Stimulated activated CD8-positive, alpha-beta memory T cell treated with anti-CD3 and anti-CD28 coated beads, Interleukin-7, amount 100 ng/mL, for 4 hours (primary cell): ENCODE measurements at regions not wholly inside any gene's neighbourhood (a gene's known extent, or its start where the extent isn't known, plus 50 kb on each side); places are given as distances from the start of the nearest gene placed in this dataset.
A peak's percentile ranks its signal among the peaks of the same experiment; 100 is the strongest.

Source experiments
- DNase-seq, 2 donors: peaks; one replicate each; pipeline ENCODE4 v3.0.0-alpha.2; 2020; ENCODE audit warnings: low read depth in 2 of 2

DNA sequence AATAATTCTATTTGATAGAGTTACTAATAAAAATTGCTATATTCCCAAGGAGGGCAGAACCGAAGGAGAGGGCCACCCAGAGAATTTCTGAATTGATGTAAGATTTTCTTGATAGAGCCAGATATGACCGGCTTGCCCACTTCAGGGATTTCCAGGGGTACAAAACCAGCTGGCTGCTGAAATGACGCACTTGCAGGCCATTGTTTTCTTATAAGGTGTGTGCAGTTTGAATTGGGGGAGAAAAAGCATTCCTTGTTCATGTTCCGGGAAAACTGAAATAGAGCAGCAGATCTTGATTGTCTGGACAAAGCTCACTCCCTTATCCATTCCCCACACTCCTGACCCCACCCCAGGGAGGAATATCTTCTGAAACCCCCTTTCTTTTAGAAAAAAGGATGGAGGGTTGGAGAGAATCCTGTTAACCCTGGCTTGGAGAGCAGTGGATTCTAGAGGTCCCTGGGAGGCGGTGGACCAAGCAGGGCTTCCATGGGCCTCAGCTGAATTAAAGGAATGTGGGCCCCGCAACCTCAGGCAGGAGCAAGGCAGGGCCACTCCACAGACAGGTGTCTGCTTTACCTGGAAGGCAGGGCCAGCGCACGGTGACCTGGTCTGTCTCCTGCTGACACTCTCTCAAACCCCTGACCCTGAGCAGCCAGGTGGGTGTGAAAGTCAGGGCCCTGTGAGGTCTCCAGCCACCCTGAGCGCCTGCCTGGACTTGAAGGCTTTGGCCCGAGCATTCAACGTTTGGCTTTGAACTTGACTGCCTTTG lies 96.4 kb downstream of the TMEM170B start:
- DNase-seq = no peak

DNA sequence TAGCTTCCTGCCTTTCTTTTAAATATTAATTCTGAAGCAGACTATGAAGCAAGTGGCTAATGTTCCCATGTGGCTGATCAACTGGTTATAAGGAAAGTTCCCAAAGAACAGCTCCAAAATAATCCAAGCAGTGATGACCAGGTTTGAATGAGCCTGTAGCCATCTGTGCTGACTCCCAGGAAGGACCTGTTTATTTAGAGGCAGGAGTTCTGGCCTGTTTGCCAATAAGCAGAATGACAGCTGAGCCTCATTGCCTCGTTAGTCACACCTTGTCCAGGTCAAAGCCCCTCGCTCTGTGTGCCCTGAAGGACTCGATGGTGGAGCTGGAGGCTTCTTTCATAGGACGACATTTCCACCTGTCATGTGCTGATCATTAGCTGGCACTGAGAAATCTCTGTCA lies 97.4 kb downstream of the TMEM170B start:
- no peak for DNase-seq

DNA sequence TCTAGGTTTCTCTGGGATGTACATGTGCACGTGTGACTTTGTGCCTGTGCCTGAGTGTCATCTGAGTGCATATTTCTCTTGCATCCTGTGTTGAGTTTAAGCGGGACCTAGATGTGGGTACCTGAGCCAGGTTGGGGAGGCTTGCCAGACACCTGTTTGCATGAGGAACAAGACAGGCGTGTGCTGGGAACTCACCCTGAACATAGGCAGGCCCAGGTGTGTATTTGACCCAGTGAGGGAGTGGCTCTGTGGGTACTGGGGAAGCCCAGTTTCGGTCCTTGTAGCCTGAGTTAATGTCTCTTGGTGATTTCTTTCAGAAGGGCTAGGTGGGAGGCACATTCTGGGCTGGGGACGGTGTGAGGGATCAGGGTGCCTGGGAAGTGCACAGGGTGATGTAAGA lies 98.6 kb downstream of the TMEM170B start:
- no peak for DNase-seq

DNA sequence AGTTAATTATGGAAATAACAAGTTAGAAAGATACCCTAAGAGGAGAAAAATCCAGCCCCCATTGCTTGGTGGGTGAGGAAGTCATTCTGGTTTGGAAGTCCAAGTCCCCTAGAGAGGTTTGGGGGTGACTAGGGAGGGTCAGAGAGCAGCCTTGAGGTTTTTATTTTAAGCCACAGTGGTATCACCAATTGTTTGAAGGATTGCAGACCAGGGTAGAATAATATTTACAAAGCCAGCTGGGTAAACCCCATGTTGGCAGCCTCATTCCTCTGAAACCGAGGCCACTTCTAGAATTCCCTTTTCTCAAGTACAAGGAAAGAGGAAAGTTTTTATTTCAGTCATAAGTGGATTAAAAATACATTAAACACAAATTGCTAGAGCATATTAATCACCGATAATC lies 99.7 kb downstream of the TMEM170B start:
- no peak for DNase-seq

DNA sequence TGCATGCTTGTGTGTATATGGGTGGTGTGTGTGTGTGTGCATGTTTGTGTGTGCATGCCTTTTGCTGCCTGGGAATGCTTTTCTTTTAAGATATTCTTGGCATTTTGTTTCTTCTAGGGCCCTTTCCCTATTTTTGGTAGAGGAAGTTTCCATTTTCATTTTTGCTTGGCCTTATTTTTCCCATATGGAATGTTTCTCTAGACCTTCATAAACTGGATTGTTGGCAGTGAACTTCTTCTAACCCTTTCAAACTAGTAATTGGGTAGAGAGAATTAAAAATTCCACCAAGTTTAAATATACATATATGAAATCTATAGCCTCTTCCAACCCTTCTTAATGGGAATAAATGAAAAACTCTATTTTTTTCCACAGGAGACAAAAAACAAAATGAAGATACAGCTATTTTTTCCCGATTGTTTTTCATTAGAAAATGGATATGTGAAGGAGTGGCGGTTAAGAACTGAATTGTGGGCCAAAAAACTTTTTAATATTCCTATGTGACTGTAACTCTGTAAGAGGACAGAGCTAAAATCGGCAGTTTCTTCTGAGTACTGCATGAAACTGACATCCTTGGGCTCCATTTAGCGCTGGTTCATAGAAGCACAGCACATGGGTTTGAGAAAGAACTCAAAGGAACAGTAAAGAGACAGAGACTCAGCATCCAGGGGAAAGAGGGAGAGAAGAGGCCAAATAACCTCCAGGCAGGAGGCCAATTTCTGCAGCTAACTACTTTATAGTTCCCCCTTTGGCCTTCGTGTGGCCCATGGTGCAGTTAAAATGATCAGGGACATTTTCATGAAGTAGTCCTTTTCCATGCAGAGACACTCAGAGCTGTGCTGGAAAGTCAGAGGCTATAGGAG lies 102.1 kb downstream of the TMEM170B start:
- DNase-seq = no peak

DNA sequence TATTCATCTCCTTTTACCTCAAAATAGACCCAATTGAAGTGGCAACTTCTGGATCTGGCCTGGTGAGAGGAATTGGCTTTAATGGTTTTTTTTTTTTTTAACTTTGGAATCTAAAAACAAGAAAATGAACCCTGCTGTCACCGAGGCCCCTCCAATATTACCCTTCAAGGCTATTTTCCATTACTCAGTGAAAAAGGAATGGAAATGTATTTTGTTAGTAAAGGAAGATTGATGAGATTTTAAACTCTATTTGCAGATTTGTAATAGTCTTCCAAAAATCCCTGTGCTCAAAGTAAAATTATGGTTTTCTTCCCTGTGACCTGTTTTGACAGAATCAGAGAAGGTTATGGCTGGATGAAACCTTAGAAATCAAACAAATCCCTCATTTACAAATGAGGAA lies 102.9 kb downstream of the TMEM170B start:
- no peak for DNase-seq

DNA sequence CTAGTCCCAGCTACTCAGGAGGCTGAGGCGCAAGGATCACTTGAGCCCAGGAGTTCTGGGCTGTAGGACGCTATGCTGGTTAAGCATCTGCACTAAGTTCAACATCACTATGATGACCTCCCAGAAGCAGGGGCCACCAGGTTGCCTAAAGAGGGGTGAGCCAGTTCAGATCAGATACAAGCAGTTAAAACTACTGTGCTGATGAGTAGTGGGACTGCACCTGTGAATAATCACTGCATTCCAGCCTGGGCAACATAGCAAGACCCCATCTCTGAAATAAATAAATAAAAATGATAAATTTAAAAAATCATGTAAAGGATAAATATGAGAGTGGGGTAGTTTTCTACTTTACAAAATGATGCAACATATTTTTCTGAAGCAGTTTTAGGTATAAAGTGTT lies 106.5 kb downstream of the TMEM170B start:
- no peak for DNase-seq

DNA sequence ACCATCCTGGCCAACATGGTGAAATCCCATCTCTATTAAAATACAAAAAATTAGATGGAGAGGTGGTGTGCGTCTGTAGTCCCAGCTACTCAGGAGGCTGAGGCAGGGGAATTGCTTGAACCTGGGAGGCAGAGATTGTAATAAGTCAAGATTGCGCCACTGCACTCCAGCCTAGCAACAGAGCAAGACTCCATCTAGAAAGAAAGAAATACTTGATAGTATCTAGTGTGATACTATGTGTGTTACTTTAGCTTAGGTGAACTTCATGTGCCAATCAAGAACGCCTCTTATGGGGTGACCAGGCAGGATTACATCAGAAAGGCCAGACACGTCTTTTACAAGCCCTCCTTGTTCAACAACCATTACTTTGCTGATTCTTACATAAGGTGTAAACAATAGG lies 107.1 kb downstream of the TMEM170B start:
- no peak for DNase-seq

DNA sequence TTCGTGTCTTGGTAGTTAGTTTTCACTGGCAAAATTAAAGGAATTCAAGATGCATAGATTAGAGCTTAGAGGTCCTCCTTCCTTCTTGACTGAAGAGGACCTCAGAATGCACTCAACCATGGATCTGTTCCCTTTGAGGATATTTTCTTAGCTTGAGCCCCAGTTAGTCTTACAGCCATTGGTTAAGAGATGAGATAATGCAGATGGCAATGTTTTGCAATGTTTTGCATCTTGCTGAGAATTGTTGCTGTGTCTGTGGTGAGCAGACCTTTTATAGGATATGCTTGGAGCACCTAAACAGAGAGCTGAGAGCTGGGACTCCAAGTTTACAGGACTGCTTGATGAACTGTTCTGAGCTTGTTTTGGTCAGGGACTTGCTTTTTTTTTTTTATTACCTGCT lies 107.5 kb downstream of the TMEM170B start:
- no peak for DNase-seq

DNA sequence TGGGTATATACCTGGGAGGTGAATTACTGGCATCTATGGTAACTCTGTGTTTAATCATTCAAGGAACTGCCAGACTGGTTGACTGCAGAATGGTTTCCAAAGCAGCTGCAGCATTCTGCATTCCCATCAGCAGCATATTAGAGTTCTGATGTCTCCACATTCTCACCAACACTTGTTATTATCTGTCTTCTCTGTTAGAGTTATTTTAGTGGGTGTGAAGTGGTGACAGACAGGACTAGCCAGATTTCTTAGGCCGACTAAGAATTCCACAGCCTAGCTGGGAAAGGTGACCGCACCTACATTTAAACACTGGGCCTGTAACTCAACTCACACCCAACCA lies 110.9 kb downstream of the TMEM170B start:
- no peak for DNase-seq

DNA sequence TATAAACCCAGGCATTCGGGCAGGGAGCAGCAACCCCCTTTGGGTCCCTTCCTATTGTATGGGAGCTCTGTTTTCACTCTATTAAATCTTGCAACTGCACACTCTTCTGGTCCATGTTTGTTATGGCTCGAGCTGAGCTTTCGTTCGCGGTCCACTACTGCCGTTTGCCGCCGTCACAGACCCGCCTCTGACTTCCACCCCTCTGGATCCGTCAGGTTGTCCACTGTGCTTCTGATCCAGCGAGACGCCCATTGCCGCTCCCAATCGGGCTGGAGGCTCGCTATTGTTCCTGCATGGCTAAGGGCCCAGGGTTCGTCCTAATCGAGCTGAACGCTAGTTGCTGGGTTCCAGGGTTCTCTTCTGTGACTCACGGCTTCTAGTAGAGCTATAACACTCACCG lies 111.3 kb downstream of the TMEM170B start:
- no peak for DNase-seq

DNA sequence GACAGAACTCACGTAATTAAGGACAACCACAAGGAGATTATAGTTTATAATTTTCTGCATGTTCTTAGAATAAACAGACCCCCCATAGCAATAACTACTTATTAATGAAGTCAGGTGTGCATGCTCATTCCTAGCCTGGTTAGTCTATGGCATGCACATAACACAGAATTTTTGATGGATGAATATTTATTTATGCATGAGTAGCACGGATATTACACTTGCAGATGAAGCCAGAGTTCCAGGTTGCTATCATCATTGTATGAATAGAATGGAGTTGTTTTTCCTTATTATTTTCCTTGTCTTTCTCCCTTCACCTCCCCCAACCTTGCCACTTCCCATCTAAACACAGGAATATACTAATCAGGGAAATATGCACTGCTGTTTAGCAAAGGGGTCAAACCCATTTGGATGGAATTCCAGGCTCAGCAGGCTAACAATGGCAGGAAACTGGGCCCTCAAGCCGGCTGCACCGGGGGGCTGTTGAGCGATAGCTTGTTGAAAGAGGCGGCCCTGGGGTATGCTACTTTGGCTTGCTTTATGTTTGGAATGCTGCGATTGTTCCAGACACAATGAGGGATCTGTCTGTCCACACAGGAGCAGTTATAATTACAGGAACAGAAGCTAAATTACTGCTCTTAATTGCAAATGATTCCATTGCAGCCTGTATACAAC lies 112.6 kb downstream of the TMEM170B start:
- no peak for DNase-seq

DNA sequence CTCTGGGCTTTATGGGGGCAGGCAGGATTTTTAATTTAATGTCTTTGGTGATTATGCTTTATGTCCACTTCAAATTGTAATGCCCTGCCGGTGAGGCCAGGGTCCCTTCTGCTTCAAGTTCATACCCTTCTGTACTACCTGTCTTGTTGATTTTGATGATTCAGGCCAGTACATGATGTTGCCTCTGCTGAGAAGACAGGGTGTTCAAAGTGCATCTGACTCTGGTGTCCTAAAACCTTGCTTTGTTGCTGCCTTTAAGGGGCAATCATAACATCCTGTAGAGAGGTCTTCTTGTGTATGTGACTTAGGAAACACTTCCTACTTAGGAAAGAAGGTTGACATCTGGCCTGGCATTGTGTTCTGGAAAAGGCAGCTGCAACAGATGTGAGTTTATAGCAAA lies 113.2 kb downstream of the TMEM170B start:
- DNase-seq = no peak

DNA sequence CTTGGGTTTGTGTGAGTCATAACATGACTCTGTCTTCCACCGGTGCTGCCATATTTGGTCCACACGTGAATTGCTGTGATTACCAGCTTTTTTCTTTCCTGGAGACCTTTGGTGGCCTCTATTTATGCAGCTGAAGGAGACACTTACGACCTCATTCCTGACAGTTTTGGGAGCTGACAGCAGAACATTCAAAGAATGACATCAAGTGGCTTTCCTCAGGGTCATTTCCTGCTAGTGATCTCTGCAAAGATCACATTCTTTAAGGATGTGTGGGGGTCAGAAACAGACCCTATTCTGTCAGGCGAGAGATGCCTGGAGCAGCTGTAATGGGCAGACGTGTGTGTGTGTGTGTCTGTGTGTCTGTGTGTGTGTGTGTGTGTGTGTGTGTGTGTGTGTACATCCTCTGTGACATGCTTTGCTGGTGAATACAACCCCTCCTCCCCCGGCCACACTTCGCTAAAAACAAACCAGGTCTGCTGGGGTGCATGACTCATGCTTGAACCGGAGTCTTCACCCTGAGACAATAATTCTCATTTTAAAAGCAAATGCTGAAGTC lies 115.6 kb downstream of the TMEM170B start:
- DNase-seq = peak; percentile 5 to 26

DNA sequence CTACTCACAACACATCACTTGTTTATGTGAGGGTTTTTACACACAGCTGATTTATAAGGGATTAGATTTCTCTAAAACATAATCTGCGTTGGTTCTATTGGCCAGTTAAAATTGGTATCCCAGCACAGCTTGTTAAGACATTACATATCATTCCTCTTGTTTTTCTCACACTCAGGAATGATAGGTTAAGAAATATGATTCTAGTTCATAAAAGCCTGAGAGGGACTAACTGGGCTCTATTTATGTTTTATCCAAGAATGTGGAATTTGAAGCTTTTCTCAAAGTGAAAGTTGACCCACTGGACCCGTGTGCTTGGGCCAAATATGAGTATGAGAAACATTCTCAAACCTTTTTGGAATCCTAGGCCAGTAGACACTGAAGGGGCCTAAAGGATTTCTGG lies 117.3 kb downstream of the TMEM170B start:
- DNase-seq = no peak

DNA sequence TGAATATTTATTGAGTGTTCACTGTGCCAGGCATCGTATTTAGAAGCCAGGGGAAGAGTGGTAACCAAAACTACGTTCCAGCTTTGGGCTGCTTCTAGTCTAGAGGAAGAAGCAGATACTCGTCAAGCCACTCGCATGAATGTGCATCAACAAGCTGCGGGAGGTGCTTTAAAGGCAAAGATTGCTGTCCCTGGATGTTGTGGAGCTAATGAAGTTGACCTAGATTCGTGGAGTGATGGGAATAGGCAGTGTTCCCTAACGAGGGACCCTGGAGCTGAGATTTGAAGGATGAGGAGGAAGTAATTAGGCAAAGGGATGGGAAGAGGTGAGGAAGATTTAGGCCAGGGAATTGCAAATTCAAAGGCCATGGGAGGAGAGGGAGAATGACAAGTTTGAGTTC lies 118.9 kb downstream of the TMEM170B start:
- no peak for DNase-seq

DNA sequence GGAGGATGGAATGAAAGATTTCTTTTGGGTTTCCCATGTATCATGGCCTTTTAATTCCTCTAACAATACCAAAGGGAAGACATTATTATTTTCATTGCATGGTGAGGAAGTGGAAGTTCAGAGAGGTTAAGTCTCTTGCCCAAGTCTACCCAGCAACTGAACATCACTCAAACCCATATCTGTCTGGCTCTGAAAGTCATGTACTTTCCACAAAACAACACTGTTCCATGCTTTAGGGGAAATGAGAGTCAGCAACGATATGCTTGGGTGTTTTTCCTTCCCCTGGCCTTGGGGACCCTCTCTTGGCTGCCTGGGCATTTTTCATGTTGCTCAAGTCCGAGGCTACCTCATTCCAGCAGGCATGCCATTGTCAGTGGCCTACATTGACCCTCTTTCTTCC lies 118.8 kb downstream of the ADTRP start:
- no peak for DNase-seq

DNA sequence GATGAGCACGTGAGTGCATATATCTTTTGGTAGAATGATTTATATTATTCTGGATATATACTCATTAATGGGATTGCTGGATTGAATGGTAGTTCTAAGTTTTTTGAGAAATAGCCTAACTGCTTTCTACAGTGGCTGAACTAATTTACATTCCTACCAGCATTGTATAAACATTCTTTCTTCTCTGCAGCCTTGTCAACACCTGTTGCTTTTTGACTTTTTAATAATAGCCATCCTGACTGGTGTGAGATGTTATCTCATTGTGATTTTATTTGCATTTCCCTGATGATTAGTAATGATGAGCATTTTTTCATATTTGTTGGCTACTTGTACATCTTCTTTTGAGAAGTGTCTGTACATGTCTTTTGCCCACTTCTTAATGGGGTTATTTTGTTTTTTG lies 116.3 kb downstream of the ADTRP start:
- no peak for DNase-seq

DNA sequence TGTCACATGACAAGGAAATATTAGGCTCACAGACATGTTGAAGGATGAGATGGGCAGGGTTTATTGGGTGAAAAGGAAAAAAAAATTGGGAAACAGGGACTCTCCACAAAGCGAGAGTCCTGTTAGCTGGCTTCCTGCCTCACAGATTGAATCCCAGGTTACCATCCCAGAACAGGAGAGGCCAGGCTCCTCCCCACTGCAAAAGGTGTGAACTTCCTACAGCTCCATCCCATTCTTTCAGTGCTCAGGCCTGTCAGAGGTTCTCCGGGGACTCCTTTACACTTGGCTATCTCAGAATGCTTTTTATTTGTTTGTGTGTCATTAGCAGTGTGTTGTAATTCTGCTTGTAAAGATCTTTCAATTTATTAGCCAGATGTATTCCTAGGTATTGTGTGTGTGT lies 115.1 kb downstream of the ADTRP start:
- DNase-seq = no peak
